AG04449 (cell line): ENCODE measurements at regions not wholly inside any gene's neighbourhood (a gene's known extent, or its start where the extent isn't known, plus 50 kb on each side); places are given as distances from the start of the nearest gene placed in this dataset.

Experiments
- CTCF ChIA-PET: fragments of 350-600 bp; formaldehyde crosslinking; extraction: SDS; loops from one replicate; lab custom pipeline; 2021; ENCODE audit warnings: antibody characterized with exemption; lab: Yijun Ruan, JAX
- POLR2A ChIA-PET: fragments of 400-600, 350-600 bp; formaldehyde crosslinking; extraction: SDS; loops from one replicate; lab custom pipeline; 2020; ENCODE audit warnings: antibody characterized with exemption, inconsistent platforms; lab: Yijun Ruan, JAX
- DNase-seq: peaks from one replicate; pipeline ENCODE4 v3.0.0-alpha.2; 2010; ENCODE audit warnings: low read depth, low spot score
- H3K4me3 ChIP-seq: 2 replicates; pipeline ENCODE4 v1.5.1; 2011; ENCODE audit warnings: low read depth, mild to moderate bottlenecking, control low read depth, low read length
- CTCF ChIP-seq: IDR thresholded peaks from one replicate; pipeline ENCODE4 v1.5.1; 2011; ENCODE audit warnings: mild to moderate bottlenecking, moderate library complexity, low read length, control low read depth, inconsistent platforms; ENCODE audit not compliant: insufficient read depth; ENCODE audit errors: missing control alignments

- no peak overlapping the region for H3K4me3 ChIP-seq
- ChIA-PET POLR2A (no interaction called here), CTCF (no interaction called here)
- no peak for TF ChIP-seq CTCF
- DNase-seq: peak; percentile 67
These were observed 602.9 kb downstream of the NYAP2 start for GRCh38 chr2:226002438-226002837.

GRCh38 chr2:226001716-226002115, 602.2 kb downstream of the NYAP2 start:
- ChIA-PET POLR2A (no interaction called here), CTCF (no interaction called here)
- DNase-seq: no peak
- no peak overlapping the region for H3K4me3 ChIP-seq
- TF ChIP-seq CTCF: no peak

- ChIA-PET POLR2A (no interaction called here), CTCF (no interaction called here)
- H3K4me3 ChIP-seq: no peak overlapping the region
- TF ChIP-seq CTCF: no peak
- no peak for DNase-seq
These were observed 600.2 kb downstream of the NYAP2 start for GRCh38 chr2:225999692-226000091.

- CTCF ChIA-PET: no interaction called here
- DNase-seq: no peak
These were observed 599.1 kb downstream of the NYAP2 start for GRCh38 chr2:225998653-225999052.

GRCh38 chr2:225998116-225998515, 598.6 kb downstream of the NYAP2 start:
- ChIA-PET POLR2A (no interaction called here), CTCF (no interaction called here)
- no peak for DNase-seq
- no peak overlapping the region for H3K4me3 ChIP-seq
- no peak for TF ChIP-seq CTCF

More at GRCh38 chr2:225998653-225999052, 599.1 kb downstream of the NYAP2 start:
- TF ChIP-seq CTCF: no peak
- no peak overlapping the region for H3K4me3 ChIP-seq
- POLR2A ChIA-PET: no interaction called here

- no peak for TF ChIP-seq CTCF
- DNase-seq: no peak
- CTCF ChIA-PET: interaction anchor here (2.2 kb wide), 1 partner anchor 11 kb away, joined by 5 read pairs; no protein-coding TSS in a partner anchor
- POLR2A ChIA-PET: no interaction called here
- no peak overlapping the region for H3K4me3 ChIP-seq
These were observed 596.9 kb downstream of the NYAP2 start for GRCh38 chr2:225996462-225996828.
